ENCODE measurements at regions not wholly inside any gene's neighbourhood (a gene's known extent, or its start where the extent isn't known, plus 50 kb on each side); places are given as distances from the start of the nearest gene placed in this dataset.

DNA sequence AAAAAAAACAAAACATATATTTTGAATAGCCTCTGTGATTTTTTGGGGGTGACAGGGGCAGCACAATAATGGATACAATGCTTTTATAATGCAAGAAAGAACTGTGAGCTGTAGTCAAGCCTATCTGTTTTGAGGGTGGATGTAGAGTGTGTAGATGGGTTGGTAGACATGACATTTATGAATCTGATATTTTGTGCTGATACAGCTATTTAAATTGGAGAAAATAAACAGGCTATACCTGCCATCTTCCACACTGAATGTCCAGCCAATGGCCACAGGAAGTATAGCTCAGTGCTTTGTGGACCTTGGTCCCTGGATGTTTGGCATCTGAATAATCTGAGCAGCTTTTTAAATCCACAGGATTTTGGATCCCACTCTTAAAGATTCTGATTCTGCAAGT, 175.0 kb downstream of the NEDD1 start:
- H3K4me3 ChIP-seq (ENCODE audit: low read depth, low read length): no peak overlapping the region
- DNase-seq (ENCODE audit: low read depth): no peak
- TF ChIP-seq, protein P1, sequence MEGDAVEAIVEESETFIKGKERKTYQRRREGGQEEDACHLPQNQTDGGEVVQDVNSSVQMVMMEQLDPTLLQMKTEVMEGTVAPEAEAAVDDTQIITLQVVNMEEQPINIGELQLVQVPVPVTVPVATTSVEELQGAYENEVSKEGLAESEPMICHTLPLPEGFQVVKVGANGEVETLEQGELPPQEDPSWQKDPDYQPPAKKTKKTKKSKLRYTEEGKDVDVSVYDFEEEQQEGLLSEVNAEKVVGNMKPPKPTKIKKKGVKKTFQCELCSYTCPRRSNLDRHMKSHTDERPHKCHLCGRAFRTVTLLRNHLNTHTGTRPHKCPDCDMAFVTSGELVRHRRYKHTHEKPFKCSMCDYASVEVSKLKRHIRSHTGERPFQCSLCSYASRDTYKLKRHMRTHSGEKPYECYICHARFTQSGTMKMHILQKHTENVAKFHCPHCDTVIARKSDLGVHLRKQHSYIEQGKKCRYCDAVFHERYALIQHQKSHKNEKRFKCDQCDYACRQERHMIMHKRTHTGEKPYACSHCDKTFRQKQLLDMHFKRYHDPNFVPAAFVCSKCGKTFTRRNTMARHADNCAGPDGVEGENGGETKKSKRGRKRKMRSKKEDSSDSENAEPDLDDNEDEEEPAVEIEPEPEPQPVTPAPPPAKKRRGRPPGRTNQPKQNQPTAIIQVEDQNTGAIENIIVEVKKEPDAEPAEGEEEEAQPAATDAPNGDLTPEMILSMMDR (conservative IDR thresholded peaks at IDR 0.05; ENCODE audit: low read depth, low read length): no peak

DNA sequence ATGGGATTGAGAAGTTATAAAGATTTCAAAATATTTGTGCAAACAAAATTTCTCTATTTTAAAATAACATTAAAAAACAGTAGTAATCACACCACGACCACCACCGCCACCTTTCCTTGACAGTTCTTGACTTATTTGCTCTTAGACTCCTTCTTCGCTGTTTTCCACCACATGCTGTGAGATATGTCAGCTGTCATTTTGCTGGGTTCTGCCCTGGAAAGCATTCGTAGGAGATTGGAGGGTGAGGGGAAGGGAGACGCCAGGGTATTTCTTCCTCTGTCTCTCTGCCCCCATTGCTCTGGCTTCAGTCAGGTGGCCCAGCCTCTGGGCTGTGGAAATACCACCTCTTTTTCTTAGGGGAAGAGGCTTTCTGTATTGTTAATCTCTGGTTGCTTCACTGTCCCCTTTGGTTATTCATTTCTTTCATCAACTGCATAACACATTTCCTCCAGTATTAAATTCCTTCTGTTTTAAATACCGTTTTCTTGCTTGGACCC, 186.2 kb downstream of the NEDD1 start:
- H3K4me3 ChIP-seq (ENCODE audit: low read depth, low read length): no peak overlapping the region
- no peak for DNase-seq (ENCODE audit: low read depth)
- TF ChIP-seq, protein P1 (conservative IDR thresholded peaks at IDR 0.05; ENCODE audit: low read depth, low read length): no peak

DNA sequence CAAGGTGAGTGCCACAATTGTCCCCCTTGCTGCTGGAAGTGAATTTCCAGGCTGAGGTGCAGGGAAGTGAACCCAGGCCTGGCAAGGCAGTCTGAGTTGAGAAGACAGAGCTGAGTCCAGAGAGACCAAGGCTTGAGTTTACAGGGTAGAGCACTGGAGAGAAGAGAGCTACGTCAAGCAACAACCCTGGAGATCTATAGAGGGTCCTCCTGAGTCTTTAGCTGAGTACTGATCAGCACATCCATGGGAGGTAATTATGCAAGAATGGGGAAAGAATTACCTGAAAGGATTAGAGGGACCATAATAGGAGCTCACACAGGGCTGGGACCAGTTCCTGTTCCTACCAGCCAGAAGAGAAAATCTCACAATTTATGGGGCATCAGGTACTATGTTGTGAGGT, 190.7 kb downstream of the NEDD1 start:
- TF ChIP-seq, protein P1 (conservative IDR thresholded peaks at IDR 0.05; ENCODE audit: low read depth, low read length): no peak
- no peak for DNase-seq (ENCODE audit: low read depth)
- H3K4me3 ChIP-seq (ENCODE audit: low read depth, low read length): no peak overlapping the region

DNA sequence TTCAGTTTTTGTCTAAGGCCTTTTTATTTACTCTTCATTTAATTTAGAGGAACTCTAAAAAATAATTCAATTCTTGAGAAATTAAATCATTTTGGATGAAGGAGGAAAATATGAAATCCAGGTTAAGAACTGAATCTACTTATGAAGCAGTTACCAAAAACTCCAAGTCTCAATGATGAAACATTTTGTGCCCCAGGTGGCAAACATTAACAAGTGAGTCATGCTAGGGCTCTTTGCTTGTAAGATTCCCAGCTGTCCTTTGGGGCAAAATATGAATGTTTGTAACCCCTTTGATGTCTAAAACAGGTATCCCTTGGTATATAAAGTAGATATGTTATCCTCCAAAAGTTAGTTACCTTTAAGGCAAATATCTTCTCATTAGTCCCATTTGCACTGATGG, 202.4 kb downstream of the NEDD1 start:
- DNase-seq (ENCODE audit: low read depth): no peak
- H3K4me3 ChIP-seq (ENCODE audit: low read depth, low read length): no peak overlapping the region
- TF ChIP-seq, protein P1 (conservative IDR thresholded peaks at IDR 0.05; ENCODE audit: low read depth, low read length): no peak

DNA sequence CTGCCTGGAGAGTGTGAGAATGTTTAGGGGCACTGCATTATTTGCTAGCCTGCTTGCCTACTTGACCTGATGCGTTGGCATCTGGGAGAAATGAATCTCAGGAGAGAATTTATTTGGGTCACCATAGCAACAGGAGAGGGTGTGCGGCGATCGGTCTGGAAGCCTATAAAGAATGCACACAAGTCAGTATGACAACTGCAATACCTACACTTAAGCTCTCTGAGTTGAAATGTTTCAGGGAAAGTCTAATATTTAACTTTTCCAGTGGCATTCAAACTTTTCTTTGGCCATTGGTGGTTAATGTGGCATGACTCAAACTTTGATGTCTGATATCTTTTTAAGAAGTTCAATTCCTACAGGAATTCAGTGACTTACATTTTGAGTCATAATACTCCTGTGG, 205.1 kb downstream of the NEDD1 start:
- TF ChIP-seq, protein P1 (conservative IDR thresholded peaks at IDR 0.05; ENCODE audit: low read depth, low read length): no peak
- no peak overlapping the region for H3K4me3 ChIP-seq (ENCODE audit: low read depth, low read length)
- no peak for DNase-seq (ENCODE audit: low read depth)

DNA sequence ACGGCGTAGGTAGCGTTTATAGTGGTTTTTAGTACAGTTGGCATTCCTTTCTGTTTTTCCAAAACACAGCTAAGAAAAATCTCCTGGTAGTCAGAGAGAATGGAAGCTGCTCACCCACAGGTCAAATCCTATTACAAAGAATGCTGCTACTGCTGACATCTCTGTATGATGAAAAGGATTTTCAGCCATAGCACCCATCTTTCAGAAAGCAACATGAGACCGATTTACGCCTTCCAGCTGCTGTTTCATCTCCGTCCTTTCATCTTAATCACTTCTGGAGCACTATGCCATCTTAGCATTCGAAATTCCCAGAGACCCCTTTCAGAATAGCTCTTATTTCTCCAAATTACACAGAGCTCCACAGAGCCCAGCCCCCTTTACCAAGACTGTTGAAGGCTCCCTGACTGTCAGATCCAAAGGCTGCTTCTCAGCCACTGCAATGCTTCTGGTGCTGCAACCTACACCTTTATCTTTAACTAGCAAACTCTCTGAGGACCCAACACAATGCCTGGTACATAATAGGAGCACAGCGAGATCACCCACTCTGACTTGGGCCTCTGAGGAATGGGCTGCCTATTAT, 211.8 kb downstream of the NEDD1 start:
- TF ChIP-seq, protein P1 (conservative IDR thresholded peaks at IDR 0.05; ENCODE audit: low read depth, low read length): no peak
- no peak overlapping the region for H3K4me3 ChIP-seq (ENCODE audit: low read depth, low read length)
- no peak for DNase-seq (ENCODE audit: low read depth)

DNA sequence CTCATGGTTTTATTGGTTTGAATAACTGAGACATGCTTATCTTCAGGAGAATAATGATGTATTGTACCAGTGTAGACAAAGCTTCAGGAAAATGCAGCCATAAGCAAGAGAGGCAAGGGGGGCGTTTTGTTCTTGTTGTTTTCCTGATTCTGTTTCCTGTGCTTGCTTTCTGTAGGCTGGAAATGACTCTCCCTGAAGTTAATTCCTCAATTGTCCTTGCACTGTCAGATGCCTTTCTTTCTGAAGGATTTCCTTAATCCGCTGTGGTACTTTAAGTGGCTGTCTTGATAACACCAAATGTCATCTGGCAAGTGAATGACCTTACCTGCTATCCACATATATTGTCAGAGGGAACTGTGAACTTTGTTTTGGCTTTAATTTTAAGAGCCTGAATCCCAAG, 220.0 kb downstream of the NEDD1 start:
- TF ChIP-seq, protein P1 (conservative IDR thresholded peaks at IDR 0.05; ENCODE audit: low read depth, low read length): no peak
- DNase-seq (ENCODE audit: low read depth): no peak
- no peak overlapping the region for H3K4me3 ChIP-seq (ENCODE audit: low read depth, low read length)

Measured in choroid plexus epithelial cell (primary cell).